ENCODE measurements at regions not wholly inside any gene's neighbourhood (a gene's known extent, or its start where the extent isn't known, plus 50 kb on each side); places are given as distances from the start of the nearest gene placed in this dataset.

- Histone ChIP-seq H3K4me1 (ENCODE audit: control insufficient read depth, insufficient read depth, low read length) (no peaks in the 10 kb centered on the region), H3K4me3 (ENCODE audit: low read length) (no peak overlapping the region), H3K27me3 (ENCODE audit: control insufficient read depth, insufficient read depth, low read length) (no peaks in the 10 kb centered on the region), H3K36me3 (ENCODE audit: control insufficient read depth, insufficient read depth, low read length) (no peaks in the 10 kb centered on the region), H3K9me3 (ENCODE audit: control insufficient read depth, insufficient read depth, low read length) (no peaks in the 10 kb centered on the region), H3K27ac (ENCODE audit: low read length) (no peak overlapping the region)
- TF ChIP-seq CTCF (IDR thresholded peaks at IDR 0.05), result no peak
- WGBS (ENCODE audit: insufficient coverage), result 79% methylated on average over 3 of the region's 6 CpGs
- H3K4me1 Mint-ChIP-seq, result peaks cover 0 to 5% of the 10 kb centered on the region in 2 donors
- H3K27ac Mint-ChIP-seq, result no peak overlapping the region
- no peak overlapping the region for H3K4me3 Mint-ChIP-seq
- H3K9me3 Mint-ChIP-seq, result no peaks in the 10 kb centered on the region
- no peak for ATAC-seq
- no peaks in the 10 kb centered on the region for H3K36me3 Mint-ChIP-seq
- H3K27me3 Mint-ChIP-seq (ENCODE audit: low read depth in 2 of 2), result peaks cover 15 to 64% of the 10 kb centered on the region in 2 donors
- intact Hi-C loops (cut with micrococcal nuclease), result no loop called here
- DNase-seq, result no peak
Measured at GRCh38 chr14:97499790-97500481, 702.8 kb downstream of the VRK1 start.

DNA sequence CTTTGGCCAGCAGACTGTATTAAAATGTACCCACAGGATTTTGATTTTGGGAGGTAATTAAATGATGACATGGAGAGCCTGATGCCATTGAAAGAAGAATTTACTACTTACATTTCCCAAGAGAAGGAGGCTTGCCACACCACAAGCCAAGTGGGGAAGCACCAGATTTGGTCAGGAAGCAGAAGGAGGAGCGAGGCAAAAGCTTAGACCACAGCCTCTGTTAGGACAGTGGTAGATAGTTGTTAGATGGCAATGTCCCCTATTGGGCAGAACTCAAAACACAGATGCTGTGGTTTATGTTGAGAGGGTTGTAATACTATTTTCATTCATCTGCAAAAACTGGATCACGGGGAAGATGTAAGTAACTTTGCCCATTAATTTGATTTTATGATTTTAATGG, 709.4 kb downstream of the VRK1 start:
- intact Hi-C loops (cut with micrococcal nuclease), result no loop called here
- no peak for TF ChIP-seq CTCF (IDR thresholded peaks at IDR 0.05)
- H3K9me3 Mint-ChIP-seq, result no peaks in the 10 kb centered on the region
- no peak overlapping the region for H3K4me3 Mint-ChIP-seq
- Histone ChIP-seq H3K9me3 (ENCODE audit: control insufficient read depth, insufficient read depth, low read length) (no peaks in the 10 kb centered on the region), H3K27ac (ENCODE audit: low read length) (no peak overlapping the region), H3K4me1 (ENCODE audit: control insufficient read depth, insufficient read depth, low read length) (no peaks in the 10 kb centered on the region), H3K27me3 (ENCODE audit: control insufficient read depth, insufficient read depth, low read length) (no peaks in the 10 kb centered on the region), H3K36me3 (ENCODE audit: control insufficient read depth, insufficient read depth, low read length) (no peaks in the 10 kb centered on the region), H3K4me3 (ENCODE audit: low read length) (no peak overlapping the region)
- no peak overlapping the region for H3K27ac Mint-ChIP-seq
- DNase-seq (no peak), ATAC-seq (no peak)
- H3K36me3 Mint-ChIP-seq, result no peaks in the 10 kb centered on the region
- WGBS (ENCODE audit: insufficient coverage), result 38% methylated on average over 1 of the region's 2 CpGs
- peaks cover 13 to 17% of the 10 kb centered on the region in 2 donors for H3K4me1 Mint-ChIP-seq
- peaks cover 4 to 61% of the 10 kb centered on the region in 2 donors for H3K27me3 Mint-ChIP-seq (ENCODE audit: low read depth in 2 of 2)

DNA sequence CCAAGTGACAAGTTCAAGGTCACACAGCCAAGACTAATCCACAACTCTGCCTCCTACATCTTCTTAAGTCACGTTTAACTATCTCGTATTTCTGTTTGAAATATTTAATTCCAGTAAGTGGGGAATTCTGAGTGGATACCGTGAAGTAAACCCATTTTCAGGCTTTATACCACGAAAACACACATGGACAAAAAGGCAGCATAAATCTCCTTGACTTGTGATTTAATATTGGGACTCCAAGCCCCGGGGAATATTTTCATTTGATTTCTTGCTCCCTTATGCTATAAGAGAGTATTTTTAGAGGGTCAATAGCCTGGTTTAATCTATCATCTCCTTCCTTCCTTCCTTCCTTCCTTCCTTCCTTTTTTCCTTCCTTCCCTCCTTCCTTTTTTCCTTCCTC, 716.7 kb downstream of the VRK1 start:
- no peak for TF ChIP-seq CTCF (IDR thresholded peaks at IDR 0.05)
- intact Hi-C loops (cut with micrococcal nuclease), result no loop called here
- Histone ChIP-seq H3K27ac (ENCODE audit: low read length) (no peak overlapping the region), H3K27me3 (ENCODE audit: control insufficient read depth, insufficient read depth, low read length) (no peaks in the 10 kb centered on the region), H3K4me1 (ENCODE audit: control insufficient read depth, insufficient read depth, low read length) (no peaks in the 10 kb centered on the region), H3K36me3 (ENCODE audit: control insufficient read depth, insufficient read depth, low read length) (no peaks in the 10 kb centered on the region), H3K9me3 (ENCODE audit: control insufficient read depth, insufficient read depth, low read length) (no peaks in the 10 kb centered on the region), H3K4me3 (ENCODE audit: low read length) (no peak overlapping the region)
- Mint-ChIP-seq H3K36me3 (no peaks in the 10 kb centered on the region), H3K9me3 (no peaks in the 10 kb centered on the region), H3K27me3 (ENCODE audit: low read depth in 2 of 2) (peaks cover 5 to 23% of the 10 kb centered on the region in 2 donors), H3K27ac (no peak overlapping the region), H3K4me1 (peaks cover 8% of the 10 kb centered on the region in 2 donors), H3K4me3 (no peak overlapping the region)
- DNase-seq (no peak), ATAC-seq (no peak)
- WGBS (ENCODE audit: insufficient coverage), result 94% methylated on average over 2 of the region's 5 CpGs
